Heart right ventricle (tissue), 16 donors: ENCODE measurements at regions not wholly inside any gene's neighbourhood (a gene's known extent, or its start where the extent isn't known, plus 50 kb on each side); places are given as distances from the start of the nearest gene placed in this dataset.
"Not testable (repeated sequence)": the region's sequence is repeated elsewhere in the genome, so short reads cannot be mapped to it uniquely, and the experiment has no call there.

Experiments
- ATAC-seq, 8 donors: fragments of 200-7000 bp; cut with Tn5 transposase; one replicate each; pipeline ENCODE4 v1.9.1; 2020; ENCODE audit warnings: mild to moderate bottlenecking in 8 of 8, moderate library complexity in 8 of 8, moderate number of reproducible peaks in 1 of 8
- DNase-seq, 2 donors: peaks; one replicate each; pipeline ENCODE4 v3.0.0-alpha.2; 2020
- H3K27ac ChIP-seq, 10 donors: fragments of 200-600 bp; sonication (generic) in 2 of 10; one replicate each; pipeline versions ENCODE4 v1.5.0 to v1.8.0; 2020 to 2022; ENCODE audit warnings: mild to moderate bottlenecking in 3 of 10
- H3K27me3 ChIP-seq, 7 donors: fragments of 200-600 bp; one replicate each; pipeline ENCODE4 v1.8.0; 2021 to 2022; ENCODE audit warnings: mild to moderate bottlenecking in 2 of 7
- H3K36me3 ChIP-seq, 9 donors: fragments of 200-600 bp; sonication (generic) in 1 of 9; one replicate each; pipeline versions ENCODE4 v1.5.0 to v1.8.0; 2020 to 2022; ENCODE audit warnings: mild to moderate bottlenecking in 2 of 9
- H3K4me1 ChIP-seq, 9 donors: fragments of 200-600 bp; sonication (generic) in 1 of 9; one replicate each; pipeline versions ENCODE4 v1.5.0 to v1.8.0; 2020 to 2022; ENCODE audit warnings: mild to moderate bottlenecking in 4 of 9
- H3K4me3 ChIP-seq, 10 donors: fragments of 200-600 bp; sonication (generic) in 2 of 10; one replicate each; pipeline versions ENCODE4 v1.5.0 to v1.8.0; 2020 to 2022; ENCODE audit warnings: mild to moderate bottlenecking in 7 of 10, moderate library complexity in 2 of 10
- H3K9me3 ChIP-seq, 11 donors: fragments of 200-600 bp in 10 of 11; sonication (generic) in 2 of 11; one replicate each; pipeline versions ENCODE4 v1.5.0 to v1.8.0; 2013 to 2022; ENCODE audit warnings: mild to moderate bottlenecking in 2 of 11, control low read depth in 1 of 11, moderate library complexity in 1 of 11
- CTCF ChIP-seq, 9 donors: fragments of 200-600 bp; sonication (generic) in 2 of 9; IDR thresholded peaks; one replicate each; pipeline versions ENCODE4 v1.5.0 to v1.8.0; 2021 to 2022; ENCODE audit warnings: antibody characterized with exemption in 9 of 9, mild to moderate bottlenecking in 5 of 9, moderate library complexity in 1 of 9
- WGBS, 2 donors: extraction: QIAGEN DNeasy Blood & Tissue Kit; methylation state at CpG; one replicate each; pipeline ENCODE4 v1.1.7; 2013; ENCODE audit warnings: inconsistent platforms in 1 of 2; 5-methylcytosine and 5-hydroxymethylcytosine counted together
- intact Hi-C, 10 donors: fragments of 100-400 bp; cut with DNase I; formaldehyde crosslinking; loops; one replicate each; pipeline versions ENCODE4 v1.11.1 to v1.14.2; 2022
- donor health status: Arrhythmogenic right ventricular cardiomyopathy.
- donor health status: ischemic (EF 13 %, LVEDD 7.1; RV severe dilation, severe dysfunction).
- donor health status: healthy with polysubstance abuse.
- donor health status: DM: no; HTN: yes; CAD: no.
- donor health status: DM: no; HTN: no; CAD: no.
- donor health status: ischemic (EF 25% LVEDD 6.9; RV normal size, moderate dysfunction).
- donor health status: ischemic (EF 25% LVEDD 5.7; RV mildly dilated, moderate dysfunction).
- donor health status: healthy.
- donor health status: DM: yes; HTN: yes; CAD: no.
- donor health status: Ischemic cardiomyopathy.
- donor health status: ischemic (EF 35%, LVEDD 5.7; RV mildly dilated, moderate dysfunction).
- donor health status: nonischemic (EF 11% LVEDD 7.7; RV severe dilation, severe dysfunction).
- donor health status: DM: yes; HTN: yes; CAD: no.
- donor health status: PGD.
- donor health status: ischemic (EF 29% LVEDD 5.4; RV normal size, mild dysfunction).
- donor health status: nonischemic (EF 23%, LVEDD 6.1; RV moderate dilation, normal function).

DNA sequence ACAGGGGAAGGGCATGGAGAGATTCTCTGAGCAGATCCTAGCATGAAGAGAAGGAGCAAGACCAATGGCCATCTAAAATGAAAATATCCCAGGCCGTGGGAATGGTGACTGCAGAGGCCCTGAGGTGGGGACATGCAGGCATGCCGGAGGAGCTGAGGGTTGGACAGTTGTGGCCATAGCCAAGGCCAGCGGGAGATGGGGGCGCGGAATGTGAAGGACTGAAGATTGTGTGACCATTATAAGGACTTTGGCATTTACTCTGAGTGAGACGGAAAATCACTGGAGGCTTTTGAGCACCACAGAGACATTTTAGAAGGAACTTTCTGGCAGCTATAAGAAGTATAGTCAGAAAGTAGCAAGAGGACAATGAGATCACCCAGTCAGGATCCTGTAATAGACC, 341.1 kb downstream of the SFMBT2 start:
- no peaks in the 10 kb centered on the region for H3K4me1 ChIP-seq
- H3K27me3 ChIP-seq = peaks cover 0 to 17% (median 0%) of the 10 kb centered on the region in 7 donors
- peaks cover 0 to 3% (median 0%) of the 10 kb centered on the region in 11 donors for H3K9me3 ChIP-seq
- ATAC-seq (no peak), DNase-seq (no peak)
- no peaks in the 10 kb centered on the region for H3K36me3 ChIP-seq
- H3K27ac ChIP-seq = no peak overlapping the region
- intact Hi-C loops = no loop called here
- no peak overlapping the region for H3K4me3 ChIP-seq
- TF ChIP-seq CTCF (IDR thresholded peaks at IDR 0.05) = no peak
- WGBS, 2 donors = 85% methylated on average over 6 of the region's 6 CpGs

- Histone ChIP-seq H3K4me1 (no peaks in the 10 kb centered on the region), H3K27me3 (no peaks in the 10 kb centered on the region), H3K4me3 (no peak overlapping the region), H3K9me3 (no peaks in the 10 kb centered on the region), H3K27ac (no peak overlapping the region), H3K36me3 (no peaks in the 10 kb centered on the region)
- 81 to 89% methylated on average over 4 of the region's 4 CpGs for WGBS, 2 donors
- DNase-seq (no peak), ATAC-seq (no peak)
- intact Hi-C loops = no loop called here
- no peak for TF ChIP-seq CTCF (IDR thresholded peaks at IDR 0.05)
These were observed 354.6 kb downstream of the SFMBT2 start for GRCh38 chr10:7056216-7056615.

DNA sequence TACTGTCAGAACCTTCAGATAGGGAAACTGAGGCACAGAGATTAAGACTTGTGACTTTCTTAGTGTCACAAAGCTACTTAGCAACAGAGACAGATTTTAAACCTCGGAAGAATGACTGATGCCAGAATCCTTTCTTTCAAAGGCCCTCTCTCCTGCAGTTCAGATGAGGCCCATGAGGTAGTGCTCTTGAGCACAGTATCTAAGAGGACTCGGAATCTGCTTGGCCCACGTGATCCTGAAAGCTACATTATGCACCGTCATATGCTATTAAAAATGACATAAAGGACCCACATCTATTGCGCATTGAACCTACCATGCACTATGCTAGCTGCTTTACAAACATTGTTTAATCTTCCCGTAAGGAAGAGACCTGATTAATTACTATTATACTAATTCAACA, 355.9 kb downstream of the SFMBT2 start:
- 56% methylated on average over 6 of the region's 6 CpGs for WGBS, 2 donors
- H3K36me3 ChIP-seq = no peaks in the 10 kb centered on the region
- H3K4me3 ChIP-seq = no peak overlapping the region
- DNase-seq = no peak
- H3K9me3 ChIP-seq = peaks cover 0 to 6% (median 0%) of the 10 kb centered on the region in 11 donors
- H3K27ac ChIP-seq = no peak overlapping the region
- no peak for ATAC-seq
- TF ChIP-seq CTCF (IDR thresholded peaks at IDR 0.05) = peak in 2 of 9 donors; percentile 18 to 32
- H3K4me1 ChIP-seq = no peaks in the 10 kb centered on the region
- H3K27me3 ChIP-seq = no peaks in the 10 kb centered on the region
- intact Hi-C loops = no loop called here

- Histone ChIP-seq H3K27me3 (no peaks in the 10 kb centered on the region), H3K27ac (no peak overlapping the region), H3K36me3 (no peaks in the 10 kb centered on the region), H3K4me1 (no peaks in the 10 kb centered on the region), H3K9me3 (peaks cover 0 to 14% (median 0%) of the 10 kb centered on the region in 11 donors), H3K4me3 (no peak overlapping the region)
- no peak for TF ChIP-seq CTCF (IDR thresholded peaks at IDR 0.05)
- ATAC-seq (no peak), DNase-seq (no peak)
- WGBS, 2 donors = 77 to 84% methylated on average over 3 of the region's 3 CpGs
- intact Hi-C loops = no loop called here
These were observed 357.6 kb downstream of the SFMBT2 start for GRCh38 chr10:7053195-7053594.

DNA sequence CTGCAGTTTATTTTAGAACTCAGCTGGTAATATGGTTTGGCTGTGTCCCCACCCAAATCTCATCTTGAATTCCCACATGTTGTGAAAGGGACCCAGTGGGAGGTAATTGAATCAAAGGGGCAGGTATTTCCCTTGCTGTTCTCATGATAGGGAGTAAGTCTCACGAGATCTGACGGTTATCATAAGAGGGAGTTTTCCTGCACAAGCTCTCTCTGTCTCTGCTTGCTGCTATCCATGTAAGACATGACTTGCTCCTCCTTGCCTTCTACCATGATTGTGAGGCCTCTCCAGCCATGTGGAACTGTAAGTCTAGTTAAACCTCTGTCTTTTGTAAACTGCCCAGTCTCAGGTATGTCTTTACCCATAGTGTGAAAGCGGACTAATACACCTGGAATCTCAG, 360.8 kb downstream of the SFMBT2 start:
- H3K4me3 ChIP-seq, H3K36me3 ChIP-seq, ATAC-seq, DNase-seq, intact Hi-C loops, H3K27ac ChIP-seq: not testable (repeated sequence)
- Histone ChIP-seq H3K27me3 (peaks cover 0 to 12% (median 0%) of the 10 kb centered on the region in 7 donors), H3K4me1 (peaks cover 0 to 20% (median 0%) of the 10 kb centered on the region in 9 donors), H3K9me3 (peaks cover 0 to 14% (median 0%) of the 10 kb centered on the region in 11 donors)
- whole genome bisulfite sequencing, 2 donors = 83 to 93% methylated on average over 3 of the region's 3 CpGs
